Upper lobe of left lung (tissue), 4 donors: ENCODE measurements at regions not wholly inside any gene's neighbourhood (a gene's known extent, or its start where the extent isn't known, plus 50 kb on each side); places are given as distances from the start of the nearest gene placed in this dataset.

ENCODE experiments used
- EP300 ChIP-seq, 4 donors: sonication (generic); formaldehyde crosslinking; IDR thresholded peaks; one replicate each; pipeline ENCODE4 v1.5.1; 2017; ENCODE audit warnings: antibody characterized with exemption in 4 of 4, control low read depth in 2 of 4
- POLR2A ChIP-seq, 4 donors: fragments of 450-650 bp; IDR thresholded peaks; one replicate each; pipeline ENCODE4 v1.5.1; 2016 to 2017; ENCODE audit warnings: antibody characterized with exemption in 4 of 4, mild to moderate bottlenecking in 2 of 4
- TF ChIP-seq, protein P1 (sequence below), 6 experiments: fragments of 450-650 bp in 4 of 6; fragments of 200-600 bp in 2 of 6; sonication (generic) in 2 of 6; IDR thresholded peaks; one replicate each; pipeline ENCODE4 v1.5.1; 2016 to 2019; ENCODE audit warnings: antibody characterized with exemption in 6 of 6

DNA sequence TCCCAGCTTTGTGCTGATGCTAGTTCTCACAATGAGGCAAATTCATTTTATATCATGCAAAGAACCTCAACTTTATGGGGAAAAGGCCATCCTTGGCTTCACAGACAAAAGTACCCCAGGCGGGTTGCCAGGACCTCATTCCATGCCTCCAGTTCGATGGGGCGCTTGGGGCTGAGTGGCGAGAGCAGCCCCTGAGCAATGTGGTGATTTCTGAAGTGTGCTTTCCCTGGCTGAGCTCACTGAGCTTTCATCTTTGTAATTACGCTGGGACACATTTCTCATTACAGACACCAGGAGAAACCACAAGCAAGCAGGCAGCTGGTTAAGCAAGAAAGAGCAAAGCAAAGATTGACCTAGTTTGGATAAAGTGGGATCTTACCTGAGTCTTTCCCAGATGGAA, 301.5 kb upstream of the CDH4 start:
- TF ChIP-seq, protein P1, sequence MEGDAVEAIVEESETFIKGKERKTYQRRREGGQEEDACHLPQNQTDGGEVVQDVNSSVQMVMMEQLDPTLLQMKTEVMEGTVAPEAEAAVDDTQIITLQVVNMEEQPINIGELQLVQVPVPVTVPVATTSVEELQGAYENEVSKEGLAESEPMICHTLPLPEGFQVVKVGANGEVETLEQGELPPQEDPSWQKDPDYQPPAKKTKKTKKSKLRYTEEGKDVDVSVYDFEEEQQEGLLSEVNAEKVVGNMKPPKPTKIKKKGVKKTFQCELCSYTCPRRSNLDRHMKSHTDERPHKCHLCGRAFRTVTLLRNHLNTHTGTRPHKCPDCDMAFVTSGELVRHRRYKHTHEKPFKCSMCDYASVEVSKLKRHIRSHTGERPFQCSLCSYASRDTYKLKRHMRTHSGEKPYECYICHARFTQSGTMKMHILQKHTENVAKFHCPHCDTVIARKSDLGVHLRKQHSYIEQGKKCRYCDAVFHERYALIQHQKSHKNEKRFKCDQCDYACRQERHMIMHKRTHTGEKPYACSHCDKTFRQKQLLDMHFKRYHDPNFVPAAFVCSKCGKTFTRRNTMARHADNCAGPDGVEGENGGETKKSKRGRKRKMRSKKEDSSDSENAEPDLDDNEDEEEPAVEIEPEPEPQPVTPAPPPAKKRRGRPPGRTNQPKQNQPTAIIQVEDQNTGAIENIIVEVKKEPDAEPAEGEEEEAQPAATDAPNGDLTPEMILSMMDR (IDR thresholded peaks at IDR 0.05), result no peak
- TF ChIP-seq EP300 (IDR thresholded peaks at IDR 0.05) (no peak), POLR2A (IDR thresholded peaks at IDR 0.05) (no peak)
